GM23338 (cell line): ENCODE measurements at regions not wholly inside any gene's neighbourhood (a gene's known extent, or its start where the extent isn't known, plus 50 kb on each side); places are given as distances from the start of the nearest gene placed in this dataset.
A peak's percentile ranks its signal among the peaks of the same experiment; 100 is the strongest.
"Not testable (repeated sequence)": the region's sequence is repeated elsewhere in the genome, so short reads cannot be mapped to it uniquely, and the experiment has no call there.

Source experiments
- ATAC-seq: fragments of 200-7000 bp; cut with Tn5 transposase; 3 replicates; pipeline ENCODE4 v1.9.1; 2020
- DNase-seq: peaks from one replicate; pipeline ENCODE4 v3.0.0-alpha.2; 2015; ENCODE audit warnings: low spot score
- H2AFZ ChIP-seq: fragments of 200-600 bp; sonication (generic); 2 replicates; pipeline ENCODE4 v1.8.0; 2016; ENCODE audit warnings: antibody characterized with exemption, mild to moderate bottlenecking, moderate library complexity
- H3F3A ChIP-seq: fragments of 200-600 bp; sonication (generic); replicated peaks from 2 replicates; pipeline ENCODE4 v1.8.0; 2017; ENCODE audit warnings: antibody characterized with exemption, mixed run types, low read depth
- H3K27ac ChIP-seq: fragments of 200-600 bp; sonication (generic); 2 replicates; pipeline ENCODE4 v1.6.1; 2016; ENCODE audit warnings: low read depth
- H3K27me3 ChIP-seq: fragments of 200-600 bp; sonication (generic); 2 replicates; pipeline ENCODE4 v1.8.0; 2016; ENCODE audit warnings: mild to moderate bottlenecking, mixed run types, moderate library complexity; ENCODE audit not compliant: insufficient read depth
- H3K36me3 ChIP-seq: fragments of 200-600 bp; sonication (generic); 2 replicates; pipeline ENCODE4 v1.8.0; 2016; ENCODE audit warnings: mild to moderate bottlenecking; ENCODE audit not compliant: insufficient read depth
- H3K4me1 ChIP-seq: fragments of 200-600 bp; sonication (generic); 2 replicates; pipeline ENCODE4 v1.8.0; 2016; ENCODE audit warnings: mild to moderate bottlenecking, moderate library complexity; ENCODE audit not compliant: insufficient read depth
- H3K4me2 ChIP-seq: fragments of 200-600 bp; sonication (generic); 2 replicates; pipeline ENCODE4 v1.7.1; 2017; ENCODE audit warnings: mixed run types
- H3K4me3 ChIP-seq: fragments of 200-600 bp; sonication (generic); 2 replicates; pipeline ENCODE4 v1.6.1; 2016; ENCODE audit warnings: mixed run types
- H3K79me2 ChIP-seq: fragments of 200-600 bp; sonication (generic); replicated peaks from 2 replicates; pipeline ENCODE4 v1.8.0; 2017; ENCODE audit warnings: mild to moderate bottlenecking; ENCODE audit not compliant: insufficient read depth
- H3K9me2 ChIP-seq: fragments of 200-600 bp; sonication (generic); 2 replicates; pipeline ENCODE4 v1.8.0; 2017; ENCODE audit not compliant: insufficient read depth
- H4K20me1 ChIP-seq: fragments of 200-600 bp; sonication (generic); replicated peaks from 2 replicates; pipeline ENCODE4 v1.8.0; 2017; ENCODE audit warnings: mild to moderate bottlenecking; ENCODE audit not compliant: insufficient read depth
- H3K27ac Mint-ChIP-seq: 2 replicates; pipeline ENCODE4 v1.8.0; 2020; ENCODE audit warnings: inconsistent platforms, mild to moderate bottlenecking, moderate library complexity, mixed read lengths
- H3K27me3 Mint-ChIP-seq: 3 replicates; pipeline ENCODE4 v1.8.0; 2022; ENCODE audit warnings: low read depth, mild to moderate bottlenecking, moderate library complexity, mixed read lengths, inconsistent platforms; ENCODE audit not compliant: insufficient read depth, poor library complexity
- H3K36me3 Mint-ChIP-seq: 3 replicates; pipeline ENCODE4 v1.8.0; 2021; ENCODE audit warnings: low read depth, mild to moderate bottlenecking, inconsistent platforms, moderate library complexity, mixed read lengths
- H3K4me1 Mint-ChIP-seq: 3 replicates; pipeline ENCODE4 v1.8.0; 2020; ENCODE audit warnings: mild to moderate bottlenecking, inconsistent platforms, mixed read lengths
- H3K4me3 Mint-ChIP-seq: 3 replicates; pipeline ENCODE4 v1.8.0; 2021; ENCODE audit warnings: moderate library complexity, mild to moderate bottlenecking, inconsistent platforms, mixed read lengths
- H3K9me3 Mint-ChIP-seq: 3 replicates; pipeline ENCODE4 v1.8.0; 2020; ENCODE audit warnings: moderate library complexity, mild to moderate bottlenecking, inconsistent platforms, mixed read lengths
- JUNB ChIP-seq: IDR thresholded peaks from one replicate; pipeline ENCODE4 v1.6.1; 2016; ENCODE audit warnings: antibody characterized with exemption; ENCODE audit not compliant: unreplicated experiment
- NANOG ChIP-seq: IDR thresholded peaks from 2 replicates; pipeline ENCODE4 v1.6.1; 2016; ENCODE audit warnings: antibody characterized with exemption, borderline replicate concordance
- POLR2AphosphoS5 ChIP-seq: IDR thresholded peaks from 2 replicates; pipeline ENCODE4 v1.6.1; 2016; ENCODE audit warnings: antibody characterized with exemption, low read depth
- ZNF331 ChIP-seq: fragments of 250-450 bp; sonication (Bioruptor Pico); IDR thresholded peaks from 2 replicates; pipeline ENCODE4 v1.5.0; 2020; ENCODE audit warnings: low read depth, mild to moderate bottlenecking, moderate library complexity
- TF ChIP-seq, protein P1 (sequence below), 2 experiments: fragments of 200-600 bp in 1 of 2; sonication (generic) in 1 of 2; conservative IDR thresholded peaks; 2 replicates each; pipeline versions ENCODE4 v1.5.1 to v1.6.1; 2016 to 2017; ENCODE audit warnings: antibody characterized with exemption in 2 of 2, low read depth in 2 of 2, mild to moderate bottlenecking in 2 of 2, moderate library complexity in 1 of 2

DNA sequence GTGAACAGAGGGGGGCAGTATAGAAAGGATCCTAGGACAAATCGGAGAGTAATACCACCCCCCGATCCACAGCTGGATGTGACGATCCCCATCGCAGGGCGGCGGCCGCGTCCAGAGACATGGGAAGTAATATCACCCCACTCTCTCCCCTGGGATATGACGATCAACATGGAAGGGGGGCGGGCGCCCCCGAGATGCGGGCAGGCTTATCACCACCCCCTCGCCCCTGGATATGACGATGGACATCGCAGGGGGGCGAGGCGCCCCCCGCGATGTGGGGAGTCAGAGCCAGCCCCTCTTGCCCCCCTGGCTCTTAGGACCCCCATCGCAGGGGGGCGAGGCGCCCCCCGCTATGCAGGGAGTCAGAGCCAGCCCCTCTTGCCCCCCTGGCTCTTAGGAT lies 120.4 kb upstream of the OSBPL11 start (continued):
- TF ChIP-seq NANOG, result no peak
- TF ChIP-seq ZNF331, result no peak
- TF ChIP-seq, protein P1, sequence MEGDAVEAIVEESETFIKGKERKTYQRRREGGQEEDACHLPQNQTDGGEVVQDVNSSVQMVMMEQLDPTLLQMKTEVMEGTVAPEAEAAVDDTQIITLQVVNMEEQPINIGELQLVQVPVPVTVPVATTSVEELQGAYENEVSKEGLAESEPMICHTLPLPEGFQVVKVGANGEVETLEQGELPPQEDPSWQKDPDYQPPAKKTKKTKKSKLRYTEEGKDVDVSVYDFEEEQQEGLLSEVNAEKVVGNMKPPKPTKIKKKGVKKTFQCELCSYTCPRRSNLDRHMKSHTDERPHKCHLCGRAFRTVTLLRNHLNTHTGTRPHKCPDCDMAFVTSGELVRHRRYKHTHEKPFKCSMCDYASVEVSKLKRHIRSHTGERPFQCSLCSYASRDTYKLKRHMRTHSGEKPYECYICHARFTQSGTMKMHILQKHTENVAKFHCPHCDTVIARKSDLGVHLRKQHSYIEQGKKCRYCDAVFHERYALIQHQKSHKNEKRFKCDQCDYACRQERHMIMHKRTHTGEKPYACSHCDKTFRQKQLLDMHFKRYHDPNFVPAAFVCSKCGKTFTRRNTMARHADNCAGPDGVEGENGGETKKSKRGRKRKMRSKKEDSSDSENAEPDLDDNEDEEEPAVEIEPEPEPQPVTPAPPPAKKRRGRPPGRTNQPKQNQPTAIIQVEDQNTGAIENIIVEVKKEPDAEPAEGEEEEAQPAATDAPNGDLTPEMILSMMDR (conservative IDR thresholded peaks at IDR 0.05; ENCODE audit: low read depth in 2 of 2), result no peak
- TF ChIP-seq POLR2AphosphoS5, result no peak
- no peak for TF ChIP-seq JUNB

GRCh38 chr3:125732151-125732550 lies 136.9 kb upstream of the OSBPL11 start:
- not testable (repeated sequence) for H4K20me1 ChIP-seq, H3K9me3 Mint-ChIP-seq, H3K4me1 Mint-ChIP-seq, H3K79me2 ChIP-seq, ATAC-seq, H3K27me3 Mint-ChIP-seq, H2AFZ ChIP-seq, H3K27ac ChIP-seq, H3F3A ChIP-seq, H3K4me1 ChIP-seq, H3K27ac Mint-ChIP-seq, H3K4me3 Mint-ChIP-seq, H3K9me2 ChIP-seq, DNase-seq, H3K36me3 ChIP-seq, H3K36me3 Mint-ChIP-seq, H3K27me3 ChIP-seq, H3K4me2 ChIP-seq, H3K4me3 ChIP-seq

- not testable (repeated sequence) for H2AFZ ChIP-seq, H3K9me2 ChIP-seq, H3F3A ChIP-seq, H3K27me3 Mint-ChIP-seq, H3K36me3 Mint-ChIP-seq, ATAC-seq, H3K4me3 ChIP-seq, H3K27me3 ChIP-seq, H3K36me3 ChIP-seq, H3K79me2 ChIP-seq, H3K27ac ChIP-seq, H3K4me3 Mint-ChIP-seq, H4K20me1 ChIP-seq, H3K4me1 ChIP-seq, H3K4me2 ChIP-seq, H3K4me1 Mint-ChIP-seq, H3K9me3 Mint-ChIP-seq
- DNase-seq, result peak; percentile 13
- peak overlapping the region; percentile 56; the same call in 1 of the 2 replicates for H3K27ac Mint-ChIP-seq
These were observed 146.9 kb upstream of the OSBPL11 start for GRCh38 chr3:125741991-125742718.

GRCh38 chr3:125742845-125743244 lies 147.5 kb upstream of the OSBPL11 start:
- not testable (repeated sequence) for H3K27me3 ChIP-seq, H3K79me2 ChIP-seq, H3K4me1 ChIP-seq, H3K4me2 ChIP-seq, H3K27ac ChIP-seq, H4K20me1 ChIP-seq, H2AFZ ChIP-seq, H3K36me3 Mint-ChIP-seq, ATAC-seq, H3K4me3 ChIP-seq, H3K9me3 Mint-ChIP-seq, H3K9me2 ChIP-seq, H3K36me3 ChIP-seq, H3K4me1 Mint-ChIP-seq, H3K4me3 Mint-ChIP-seq, H3F3A ChIP-seq, H3K27me3 Mint-ChIP-seq
- DNase-seq, result peak; percentile 76
- H3K27ac Mint-ChIP-seq, result peak overlapping the region; percentile 56; the same call in 1 of the 2 replicates
- TF ChIP-seq, protein P1 (conservative IDR thresholded peaks at IDR 0.05; ENCODE audit: low read depth in 2 of 2), result peak; percentile 52 to 73

DNA sequence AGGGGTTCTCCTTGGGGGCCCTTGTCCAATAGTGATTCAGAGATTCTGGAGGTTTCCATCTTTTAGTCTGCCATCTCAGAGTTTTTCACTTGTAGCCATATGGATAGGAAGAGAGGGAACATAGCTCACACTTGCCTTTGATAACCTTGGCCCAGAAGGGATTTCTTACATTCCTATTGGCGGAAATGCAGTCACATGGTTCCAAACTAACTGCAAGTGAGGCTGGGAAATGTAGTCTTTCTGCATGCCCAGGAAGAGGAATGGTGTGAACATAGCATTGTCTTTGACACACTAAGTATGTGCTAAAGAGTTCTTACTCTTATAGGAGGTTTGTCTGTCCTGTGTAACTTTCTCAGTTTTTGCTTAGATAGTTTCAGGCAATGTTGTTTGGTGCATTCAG lies 161.8 kb upstream of the OSBPL11 start:
- H3K27me3 ChIP-seq, H3K27ac Mint-ChIP-seq, H3F3A ChIP-seq, H3K27ac ChIP-seq, H3K4me3 Mint-ChIP-seq, H3K36me3 ChIP-seq, H3K36me3 Mint-ChIP-seq, H3K4me2 ChIP-seq, H4K20me1 ChIP-seq, H2AFZ ChIP-seq, H3K9me2 ChIP-seq, H3K4me3 ChIP-seq, ATAC-seq, H3K79me2 ChIP-seq, H3K4me1 ChIP-seq, H3K4me1 Mint-ChIP-seq: not testable (repeated sequence)
- H3K27me3 Mint-ChIP-seq, result peaks cover 11% of the 10 kb centered on the region
- peaks cover 20% of the 10 kb centered on the region for H3K9me3 Mint-ChIP-seq
- DNase-seq, result peak; percentile 18
